ENCODE measurements at regions not wholly inside any gene's neighbourhood (a gene's known extent, or its start where the extent isn't known, plus 50 kb on each side); places are given as distances from the start of the nearest gene placed in this dataset.

DNA sequence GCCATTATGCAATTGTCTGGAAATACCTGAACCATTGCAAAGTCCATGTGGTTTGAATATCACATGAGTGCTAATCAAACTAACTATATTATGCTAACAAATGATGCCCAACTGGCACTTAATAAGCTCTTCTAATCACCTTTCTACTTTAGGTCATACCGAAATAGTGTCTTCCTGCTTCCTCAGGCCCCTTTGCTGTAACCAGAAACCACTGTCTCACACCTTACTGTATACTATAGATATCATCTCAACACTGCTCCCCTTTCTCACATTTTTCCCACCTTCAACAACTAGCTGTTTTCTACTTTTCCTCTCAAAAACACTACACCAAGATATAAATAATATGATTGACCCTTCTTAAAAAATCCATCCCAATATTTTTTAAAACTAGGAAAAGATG lies 633.9 kb downstream of the BCL11A start:
- ChIA-PET POLR2A (no interaction called here), CTCF (no interaction called here)
- H3K79me2 ChIP-seq (ENCODE audit: control insufficient read depth, insufficient read depth, low read length) = no peaks in the 10 kb centered on the region
- ATAC-seq (ENCODE audit: low read depth) (no peak), DNase-seq (no peak)
- H3K27ac ChIP-seq (ENCODE audit: low read length in 2 of 2) = no peak overlapping the region
- H3K27me3 ChIP-seq (replicated peaks in 1 of 4; ENCODE audit: control extremely low read depth in 1 of 4, control insufficient read depth in 3 of 4, insufficient read depth in 4 of 4, low read length in 3 of 4) = no peaks in the 10 kb centered on the region
- H2AFZ ChIP-seq (ENCODE audit: insufficient read depth, low read depth, low read length, poor library complexity, severe bottlenecking) = no peak overlapping the region
- H3K36me3 ChIP-seq (replicated peaks in 1 of 2; ENCODE audit: control extremely low read depth in 1 of 2, control insufficient read depth in 1 of 2, extremely low read depth in 1 of 2, insufficient read depth in 2 of 2, low read length in 1 of 2) = no peaks in the 10 kb centered on the region
- intact Hi-C loops (cut with micrococcal nuclease) = no loop called here
- H3K9me3 Mint-ChIP-seq (ENCODE audit: insufficient read depth) = no peaks in the 10 kb centered on the region
- no peak overlapping the region for H3K4me2 ChIP-seq (replicated peaks; ENCODE audit: low read depth, low read length, poor library complexity, severe bottlenecking)
- no peak overlapping the region for H3K9ac ChIP-seq (ENCODE audit: low read length)
- H3K4me3 ChIP-seq (ENCODE audit: control extremely low read depth in 1 of 5, extremely low read depth in 1 of 5, insufficient read depth in 1 of 5, low read depth in 2 of 5, low read length in 4 of 5) = no peak overlapping the region
- H3K27me3 Mint-ChIP-seq = peaks cover 5% of the 10 kb centered on the region
- no peaks in the 10 kb centered on the region for H4K20me1 ChIP-seq (ENCODE audit: control insufficient read depth, insufficient read depth, low read length, poor library complexity, severe bottlenecking)
- H3K4me1 Mint-ChIP-seq = no peaks in the 10 kb centered on the region
- 86% methylated on average over 1 of the region's 1 CpG for WGBS (ENCODE audit: insufficient coverage)
- no peak overlapping the region for H3K4me3 Mint-ChIP-seq
- TF ChIP-seq, protein P1, sequence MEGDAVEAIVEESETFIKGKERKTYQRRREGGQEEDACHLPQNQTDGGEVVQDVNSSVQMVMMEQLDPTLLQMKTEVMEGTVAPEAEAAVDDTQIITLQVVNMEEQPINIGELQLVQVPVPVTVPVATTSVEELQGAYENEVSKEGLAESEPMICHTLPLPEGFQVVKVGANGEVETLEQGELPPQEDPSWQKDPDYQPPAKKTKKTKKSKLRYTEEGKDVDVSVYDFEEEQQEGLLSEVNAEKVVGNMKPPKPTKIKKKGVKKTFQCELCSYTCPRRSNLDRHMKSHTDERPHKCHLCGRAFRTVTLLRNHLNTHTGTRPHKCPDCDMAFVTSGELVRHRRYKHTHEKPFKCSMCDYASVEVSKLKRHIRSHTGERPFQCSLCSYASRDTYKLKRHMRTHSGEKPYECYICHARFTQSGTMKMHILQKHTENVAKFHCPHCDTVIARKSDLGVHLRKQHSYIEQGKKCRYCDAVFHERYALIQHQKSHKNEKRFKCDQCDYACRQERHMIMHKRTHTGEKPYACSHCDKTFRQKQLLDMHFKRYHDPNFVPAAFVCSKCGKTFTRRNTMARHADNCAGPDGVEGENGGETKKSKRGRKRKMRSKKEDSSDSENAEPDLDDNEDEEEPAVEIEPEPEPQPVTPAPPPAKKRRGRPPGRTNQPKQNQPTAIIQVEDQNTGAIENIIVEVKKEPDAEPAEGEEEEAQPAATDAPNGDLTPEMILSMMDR (IDR thresholded peaks at IDR 0.05) = no peak
- no peak for TF ChIP-seq EZH2 (IDR thresholded peaks at IDR 0.05; ENCODE audit: borderline replicate concordance, insufficient read depth, low read depth, low read length, poor library complexity, severe bottlenecking)
- no peak overlapping the region for H3K27ac Mint-ChIP-seq
- H3K4me1 ChIP-seq (ENCODE audit: control insufficient read depth in 2 of 2, insufficient read depth in 2 of 2, low read length in 2 of 2) = no peaks in the 10 kb centered on the region
- H3K9me3 ChIP-seq (ENCODE audit: control extremely low read depth in 1 of 3, control insufficient read depth in 2 of 3, insufficient read depth in 1 of 3, low read length in 2 of 3) = no peaks in the 10 kb centered on the region

DNA sequence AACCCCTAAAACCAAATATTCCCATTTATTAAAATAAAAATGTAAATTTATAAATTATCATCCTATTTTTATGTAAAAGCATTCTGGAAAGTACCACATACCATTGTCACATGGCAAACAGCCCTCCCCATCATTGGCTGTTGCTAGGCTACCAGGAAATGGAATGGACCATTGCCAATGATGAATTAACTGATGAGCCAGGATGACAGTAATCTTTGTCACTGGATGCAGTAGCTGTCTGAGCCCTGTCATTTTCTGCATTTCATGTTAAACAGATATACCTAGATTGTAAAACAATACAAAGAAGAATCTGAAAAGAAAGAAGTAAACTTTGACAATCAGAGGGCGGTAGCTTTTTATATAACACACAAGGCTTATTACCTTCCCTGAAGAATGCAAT lies 641.4 kb downstream of the BCL11A start:
- H3K9me3 Mint-ChIP-seq (ENCODE audit: insufficient read depth) = no peaks in the 10 kb centered on the region
- no peaks in the 10 kb centered on the region for H4K20me1 ChIP-seq (ENCODE audit: control insufficient read depth, insufficient read depth, low read length, poor library complexity, severe bottlenecking)
- intact Hi-C loops (cut with micrococcal nuclease) = no loop called here
- H3K4me3 ChIP-seq (ENCODE audit: control extremely low read depth in 1 of 5, extremely low read depth in 1 of 5, insufficient read depth in 1 of 5, low read depth in 2 of 5, low read length in 4 of 5) = no peak overlapping the region
- H3K36me3 ChIP-seq (replicated peaks in 1 of 2; ENCODE audit: control extremely low read depth in 1 of 2, control insufficient read depth in 1 of 2, extremely low read depth in 1 of 2, insufficient read depth in 2 of 2, low read length in 1 of 2) = no peaks in the 10 kb centered on the region
- H3K9me3 ChIP-seq (ENCODE audit: control extremely low read depth in 1 of 3, control insufficient read depth in 2 of 3, insufficient read depth in 1 of 3, low read length in 2 of 3) = no peaks in the 10 kb centered on the region
- no peak overlapping the region for H3K27ac Mint-ChIP-seq
- DNase-seq = no peak
- H3K79me2 ChIP-seq (ENCODE audit: control insufficient read depth, insufficient read depth, low read length) = no peaks in the 10 kb centered on the region
- no peak overlapping the region for H3K4me2 ChIP-seq (replicated peaks; ENCODE audit: low read depth, low read length, poor library complexity, severe bottlenecking)
- ChIA-PET POLR2A (no interaction called here), CTCF (no interaction called here)
- no peaks in the 10 kb centered on the region for H3K27me3 Mint-ChIP-seq
- H3K4me3 Mint-ChIP-seq = no peak overlapping the region
- H3K9ac ChIP-seq (ENCODE audit: low read length) = no peak overlapping the region
- H3K4me1 ChIP-seq (ENCODE audit: control insufficient read depth in 2 of 2, insufficient read depth in 2 of 2, low read length in 2 of 2) = peaks cover 22 to 28% of the 10 kb centered on the region in 2 donors
- no peak overlapping the region for H2AFZ ChIP-seq (ENCODE audit: insufficient read depth, low read depth, low read length, poor library complexity, severe bottlenecking)
- no peak for ATAC-seq (ENCODE audit: low read depth)
- H3K27me3 ChIP-seq (replicated peaks in 1 of 4; ENCODE audit: control extremely low read depth in 1 of 4, control insufficient read depth in 3 of 4, insufficient read depth in 4 of 4, low read length in 3 of 4) = no peaks in the 10 kb centered on the region
- no CpG with 5 or more reads among the region's 1 CpG for WGBS (ENCODE audit: insufficient coverage)
- peaks cover 24% of the 10 kb centered on the region for H3K4me1 Mint-ChIP-seq
- TF ChIP-seq, protein P1 (IDR thresholded peaks at IDR 0.05) = no peak
- TF ChIP-seq EZH2 (IDR thresholded peaks at IDR 0.05; ENCODE audit: borderline replicate concordance, insufficient read depth, low read depth, low read length, poor library complexity, severe bottlenecking) = no peak
- no peak overlapping the region for H3K27ac ChIP-seq (ENCODE audit: low read length in 2 of 2)
